Esophagus squamous epithelium (tissue), 5 donors: ENCODE measurements at regions not wholly inside any gene's neighbourhood (a gene's known extent, or its start where the extent isn't known, plus 50 kb on each side); places are given as distances from the start of the nearest gene placed in this dataset.

ENCODE experiments used
- DNase-seq: peaks from one replicate; lab custom pipeline; 2025; lab: John Stamatoyannopoulos, UW
- H3K27ac ChIP-seq, 4 donors: fragments of 200-600 bp; sonication (generic); one replicate each; pipeline ENCODE4 v1.5.1; 2016 to 2019; ENCODE audit warnings: mild to moderate bottlenecking in 1 of 4
- H3K27me3 ChIP-seq, 4 donors: fragments of 200-600 bp; sonication (generic); 1 replicate in 3 of 4; 2 replicates in 1 of 4; pipeline versions ENCODE4 v1.5.1 to v1.6.0; 2017 to 2021; ENCODE audit warnings: antibody characterized with exemption in 1 of 4
- H3K36me3 ChIP-seq, 3 donors: fragments of 200-600 bp; sonication (generic); one replicate each; pipeline ENCODE4 v1.5.1; 2016 to 2019
- H3K4me1 ChIP-seq, 3 donors: fragments of 200-600 bp; sonication (generic); one replicate each; pipeline ENCODE4 v1.5.1; 2017 to 2019
- H3K4me3 ChIP-seq, 4 donors: fragments of 200-600 bp; sonication (generic); 1 replicate in 3 of 4; 2 replicates in 1 of 4; pipeline ENCODE4 v1.5.1; 2016 to 2019; ENCODE audit warnings: mild to moderate bottlenecking in 2 of 4, moderate library complexity in 1 of 4
- H3K9me3 ChIP-seq, 3 donors: fragments of 200-600 bp; sonication (generic); one replicate each; pipeline ENCODE4 v1.5.1; 2016 to 2019
- POLR2A ChIP-seq, 4 donors: fragments of 450-650 bp; IDR thresholded peaks; one replicate each; pipeline ENCODE4 v1.6.1; 2017; ENCODE audit warnings: antibody characterized with exemption in 4 of 4, mild to moderate bottlenecking in 4 of 4, moderate library complexity in 3 of 4
- WGBS, 2 donors: methylation state at CpG; one replicate each; pipeline ENCODE4 v1.1.5; 2018; 5-methylcytosine and 5-hydroxymethylcytosine counted together
- intact Hi-C: fragments of 100-400 bp; cut with DNase I; formaldehyde crosslinking; loops from one replicate; pipeline ENCODE4 v1.15.0; 2022
- TF ChIP-seq, protein P1 (sequence below), 6 experiments: fragments of 450-650 bp in 4 of 6; fragments of 200-600 bp in 2 of 6; sonication (generic) in 2 of 6; IDR thresholded peaks; one replicate each; pipeline ENCODE4 v1.5.1; 2016 to 2019; ENCODE audit warnings: antibody characterized with exemption in 6 of 6, mild to moderate bottlenecking in 4 of 6, moderate library complexity in 4 of 6
- donor health status: DM: yes; HTN: yes; CAD: no.

DNA sequence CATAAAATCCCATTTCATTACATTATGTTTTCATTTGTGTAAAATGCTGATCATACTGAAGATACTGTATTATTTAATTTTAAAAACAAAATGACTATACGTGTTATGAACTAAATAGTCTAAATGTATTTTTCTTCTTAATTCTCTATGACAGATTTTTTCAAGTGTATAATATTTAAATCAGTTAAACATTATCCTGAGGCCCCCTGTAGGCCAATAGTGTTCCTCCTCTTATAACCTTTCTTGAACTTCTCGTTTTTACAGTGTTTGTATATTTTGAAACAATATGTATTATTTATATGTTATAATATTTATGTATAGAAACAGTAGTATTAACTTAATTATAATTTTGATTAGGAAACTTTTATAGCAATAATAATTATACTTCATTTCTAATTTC, 151.1 kb upstream of the CHORDC1 start:
- intact Hi-C loops, result no loop called here
- WGBS, 2 donors, result 69 to 71% methylated on average over 2 of the region's 2 CpGs
- no peaks in the 10 kb centered on the region for H3K9me3 ChIP-seq
- H3K4me1 ChIP-seq, result no peaks in the 10 kb centered on the region
- no peak overlapping the region for H3K4me3 ChIP-seq
- H3K27me3 ChIP-seq, result no peaks in the 10 kb centered on the region
- TF ChIP-seq POLR2A (IDR thresholded peaks at IDR 0.05), result no peak
- TF ChIP-seq, protein P1, sequence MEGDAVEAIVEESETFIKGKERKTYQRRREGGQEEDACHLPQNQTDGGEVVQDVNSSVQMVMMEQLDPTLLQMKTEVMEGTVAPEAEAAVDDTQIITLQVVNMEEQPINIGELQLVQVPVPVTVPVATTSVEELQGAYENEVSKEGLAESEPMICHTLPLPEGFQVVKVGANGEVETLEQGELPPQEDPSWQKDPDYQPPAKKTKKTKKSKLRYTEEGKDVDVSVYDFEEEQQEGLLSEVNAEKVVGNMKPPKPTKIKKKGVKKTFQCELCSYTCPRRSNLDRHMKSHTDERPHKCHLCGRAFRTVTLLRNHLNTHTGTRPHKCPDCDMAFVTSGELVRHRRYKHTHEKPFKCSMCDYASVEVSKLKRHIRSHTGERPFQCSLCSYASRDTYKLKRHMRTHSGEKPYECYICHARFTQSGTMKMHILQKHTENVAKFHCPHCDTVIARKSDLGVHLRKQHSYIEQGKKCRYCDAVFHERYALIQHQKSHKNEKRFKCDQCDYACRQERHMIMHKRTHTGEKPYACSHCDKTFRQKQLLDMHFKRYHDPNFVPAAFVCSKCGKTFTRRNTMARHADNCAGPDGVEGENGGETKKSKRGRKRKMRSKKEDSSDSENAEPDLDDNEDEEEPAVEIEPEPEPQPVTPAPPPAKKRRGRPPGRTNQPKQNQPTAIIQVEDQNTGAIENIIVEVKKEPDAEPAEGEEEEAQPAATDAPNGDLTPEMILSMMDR (IDR thresholded peaks at IDR 0.05), result no peak
- H3K36me3 ChIP-seq, result no peaks in the 10 kb centered on the region
- H3K27ac ChIP-seq, result no peak overlapping the region
- DNase-seq, result no peak

DNA sequence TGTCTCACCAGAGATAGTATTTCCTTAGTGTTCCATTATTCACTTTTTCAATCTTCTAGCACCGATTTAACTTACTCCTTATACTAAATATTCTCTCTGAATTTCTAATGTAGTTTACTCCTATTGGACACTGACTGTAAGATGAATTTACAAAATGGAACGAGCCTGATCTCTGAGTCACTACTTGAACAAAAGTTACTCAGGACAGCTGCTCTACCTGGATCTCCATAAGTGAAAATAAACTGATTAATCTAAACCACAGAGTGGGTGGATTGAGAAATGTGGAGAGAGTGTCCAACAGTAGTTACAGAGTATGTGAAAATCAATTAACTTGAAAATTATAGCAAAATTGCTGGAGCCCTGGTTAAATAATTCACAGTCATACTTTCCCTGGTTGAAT, 141.7 kb upstream of the CHORDC1 start:
- 63 to 66% methylated on average over 2 of the region's 2 CpGs for WGBS, 2 donors
- H3K36me3 ChIP-seq, result no peaks in the 10 kb centered on the region
- no peaks in the 10 kb centered on the region for H3K27me3 ChIP-seq
- no peak for DNase-seq
- intact Hi-C loops, result no loop called here
- no peak for TF ChIP-seq POLR2A (IDR thresholded peaks at IDR 0.05)
- TF ChIP-seq, protein P1 (IDR thresholded peaks at IDR 0.05), result no peak
- H3K27ac ChIP-seq, result no peak overlapping the region
- no peaks in the 10 kb centered on the region for H3K4me1 ChIP-seq
- H3K9me3 ChIP-seq, result no peaks in the 10 kb centered on the region
- no peak overlapping the region for H3K4me3 ChIP-seq

DNA sequence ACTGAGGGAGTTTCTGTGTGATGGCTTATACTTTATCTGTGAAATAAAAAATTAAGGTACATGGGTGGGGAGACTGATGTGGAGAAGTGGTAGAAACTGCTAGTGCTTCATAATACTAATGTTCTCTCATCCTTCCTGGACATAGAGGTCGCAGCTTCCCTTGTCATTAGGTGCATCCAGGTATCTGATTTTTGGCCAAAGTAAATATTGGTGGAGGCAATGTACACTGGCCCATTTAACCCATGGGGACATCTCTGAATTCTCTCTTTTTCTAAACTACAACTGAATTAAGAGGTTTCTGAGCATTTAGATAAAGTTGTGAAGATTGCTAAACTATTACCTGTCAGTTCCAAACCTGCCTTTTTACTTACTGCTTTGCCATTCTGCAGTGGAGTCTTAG, 140.9 kb upstream of the CHORDC1 start:
- Histone ChIP-seq H3K27ac (no peak overlapping the region), H3K27me3 (no peaks in the 10 kb centered on the region), H3K36me3 (no peaks in the 10 kb centered on the region), H3K4me1 (no peaks in the 10 kb centered on the region), H3K9me3 (no peaks in the 10 kb centered on the region), H3K4me3 (no peak overlapping the region)
- WGBS, 2 donors, result 27 to 41% methylated on average over 1 of the region's 1 CpG
- intact Hi-C loops, result no loop called here
- no peak for TF ChIP-seq POLR2A (IDR thresholded peaks at IDR 0.05)
- TF ChIP-seq, protein P1 (IDR thresholded peaks at IDR 0.05), result no peak
- DNase-seq, result no peak

DNA sequence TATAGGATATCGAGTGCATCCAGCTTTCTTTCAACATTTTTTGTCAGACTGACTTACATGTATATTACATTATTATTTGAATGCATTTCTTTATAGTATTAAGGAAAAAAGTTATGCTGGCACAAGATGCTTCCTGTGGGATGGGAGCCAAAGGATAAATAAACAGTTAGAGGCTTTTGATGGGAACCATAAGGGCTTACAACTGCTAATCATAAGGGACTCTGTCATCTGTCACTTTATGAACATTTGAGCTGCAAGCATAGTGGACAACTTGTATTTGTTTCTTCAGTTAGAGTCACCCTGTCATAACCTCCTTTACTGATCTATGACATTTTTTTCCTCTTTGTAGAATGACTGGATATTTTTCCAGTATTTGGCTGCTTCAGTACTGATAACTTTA, 132.4 kb upstream of the CHORDC1 start:
- 27 to 32% methylated on average over 1 of the region's 1 CpG for WGBS, 2 donors
- no peak for TF ChIP-seq POLR2A (IDR thresholded peaks at IDR 0.05)
- TF ChIP-seq, protein P1 (IDR thresholded peaks at IDR 0.05), result no peak
- Histone ChIP-seq H3K36me3 (no peaks in the 10 kb centered on the region), H3K27me3 (peaks cover 0 to under 1% (median 0%) of the 10 kb centered on the region in 4 donors), H3K9me3 (no peaks in the 10 kb centered on the region), H3K27ac (no peak overlapping the region), H3K4me1 (no peaks in the 10 kb centered on the region), H3K4me3 (no peak overlapping the region)
- DNase-seq, result no peak
- intact Hi-C loops, result no loop called here

DNA sequence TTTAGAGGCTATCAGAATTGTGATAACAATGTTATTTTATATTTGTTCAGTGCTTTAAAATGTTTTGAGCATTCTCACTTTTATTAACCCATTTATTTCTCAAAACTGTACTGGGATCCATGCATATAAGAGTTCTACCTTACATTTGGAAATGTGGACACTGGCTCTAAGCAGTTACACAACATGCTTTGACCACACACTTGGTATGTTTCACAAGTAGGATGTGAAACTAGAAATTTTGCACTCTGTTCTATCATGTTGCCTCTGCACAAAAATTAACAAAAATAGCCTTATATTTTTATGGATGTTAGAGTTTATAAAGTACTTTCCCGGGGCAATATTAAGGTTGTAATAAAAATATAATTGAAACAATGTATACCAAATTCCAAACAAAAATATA, 126.9 kb upstream of the CHORDC1 start:
- 72 to 77% methylated on average over 1 of the region's 1 CpG for WGBS, 2 donors

More for the DNA sequence above, 126.9 kb upstream of the CHORDC1 start:
- H3K27ac ChIP-seq, result no peak overlapping the region
- no peaks in the 10 kb centered on the region for H3K36me3 ChIP-seq
- H3K4me3 ChIP-seq, result no peak overlapping the region
- H3K9me3 ChIP-seq, result no peaks in the 10 kb centered on the region
- TF ChIP-seq, protein P1 (IDR thresholded peaks at IDR 0.05), result no peak
- TF ChIP-seq POLR2A (IDR thresholded peaks at IDR 0.05), result no peak
- no peak for DNase-seq
- H3K4me1 ChIP-seq, result no peaks in the 10 kb centered on the region
- intact Hi-C loops, result no loop called here
- peaks cover 0 to 3% (median 0%) of the 10 kb centered on the region in 4 donors for H3K27me3 ChIP-seq
